ENCODE measurements at regions not wholly inside any gene's neighbourhood (a gene's known extent, or its start where the extent isn't known, plus 50 kb on each side); places are given as distances from the start of the nearest gene placed in this dataset.

DNA sequence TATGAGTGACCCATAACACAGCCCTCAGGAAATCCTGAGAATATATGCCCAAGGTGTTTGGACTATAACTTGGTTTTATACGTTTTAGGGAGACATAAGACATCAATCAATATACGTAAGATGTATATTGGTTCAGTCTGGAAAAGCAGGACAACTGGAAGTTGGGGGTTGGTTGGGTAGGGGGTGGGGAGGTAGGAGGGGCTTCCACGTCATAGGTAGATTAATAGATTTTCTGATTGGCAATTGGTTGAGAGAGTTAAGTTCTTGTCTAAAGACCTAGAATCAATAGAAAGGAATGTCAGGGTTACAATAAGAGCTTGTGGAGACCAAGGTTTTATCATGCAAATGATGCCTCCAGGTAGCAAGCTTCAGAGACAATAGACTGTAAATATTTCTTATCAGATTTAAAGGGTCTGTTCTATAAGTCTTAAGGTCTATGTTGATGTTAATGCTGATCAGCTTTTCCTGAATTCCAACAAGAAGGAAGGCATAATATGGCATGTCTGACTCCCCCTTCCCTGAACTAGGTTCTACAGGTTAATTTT lies 2267.7 kb upstream of the ACO1 start:
- H3K36me3 ChIP-seq, result no peaks in the 10 kb centered on the region
- intact Hi-C loops (cut with DNase I), result no loop called here
- no peak for DNase-seq
- TF ChIP-seq, protein P1, sequence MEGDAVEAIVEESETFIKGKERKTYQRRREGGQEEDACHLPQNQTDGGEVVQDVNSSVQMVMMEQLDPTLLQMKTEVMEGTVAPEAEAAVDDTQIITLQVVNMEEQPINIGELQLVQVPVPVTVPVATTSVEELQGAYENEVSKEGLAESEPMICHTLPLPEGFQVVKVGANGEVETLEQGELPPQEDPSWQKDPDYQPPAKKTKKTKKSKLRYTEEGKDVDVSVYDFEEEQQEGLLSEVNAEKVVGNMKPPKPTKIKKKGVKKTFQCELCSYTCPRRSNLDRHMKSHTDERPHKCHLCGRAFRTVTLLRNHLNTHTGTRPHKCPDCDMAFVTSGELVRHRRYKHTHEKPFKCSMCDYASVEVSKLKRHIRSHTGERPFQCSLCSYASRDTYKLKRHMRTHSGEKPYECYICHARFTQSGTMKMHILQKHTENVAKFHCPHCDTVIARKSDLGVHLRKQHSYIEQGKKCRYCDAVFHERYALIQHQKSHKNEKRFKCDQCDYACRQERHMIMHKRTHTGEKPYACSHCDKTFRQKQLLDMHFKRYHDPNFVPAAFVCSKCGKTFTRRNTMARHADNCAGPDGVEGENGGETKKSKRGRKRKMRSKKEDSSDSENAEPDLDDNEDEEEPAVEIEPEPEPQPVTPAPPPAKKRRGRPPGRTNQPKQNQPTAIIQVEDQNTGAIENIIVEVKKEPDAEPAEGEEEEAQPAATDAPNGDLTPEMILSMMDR (IDR thresholded peaks at IDR 0.05), result no peak
- no peaks in the 10 kb centered on the region for H3K4me1 ChIP-seq
- no peak overlapping the region for H3K27ac ChIP-seq
- no peak for ATAC-seq
- no peaks in the 10 kb centered on the region for H3K9me3 ChIP-seq
- no peaks in the 10 kb centered on the region for H3K27me3 ChIP-seq
- H3K4me3 ChIP-seq, result no peak overlapping the region

DNA sequence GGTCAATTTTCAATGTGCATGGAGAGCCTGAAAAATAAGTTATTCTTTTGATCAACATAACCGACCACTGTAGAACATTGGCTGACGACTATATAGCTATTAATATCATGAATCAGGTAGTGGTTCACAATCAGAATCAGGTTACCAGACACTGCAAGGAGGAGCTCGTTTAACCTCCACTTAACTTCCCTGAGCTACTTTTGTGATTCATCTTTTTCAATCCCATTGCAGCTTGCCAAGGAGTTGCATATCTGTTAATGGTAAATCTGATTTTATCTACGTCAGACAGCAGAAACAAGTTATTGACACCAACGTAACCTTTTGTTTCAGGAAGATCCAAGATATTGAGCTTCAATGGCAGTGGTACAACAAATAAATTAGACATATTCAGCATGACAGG lies 2263.8 kb upstream of the ACO1 start:
- TF ChIP-seq, protein P1 (IDR thresholded peaks at IDR 0.05), result no peak
- Histone ChIP-seq H3K9me3 (no peaks in the 10 kb centered on the region), H3K27me3 (no peaks in the 10 kb centered on the region), H3K27ac (no peak overlapping the region), H3K4me3 (no peak overlapping the region), H3K36me3 (no peaks in the 10 kb centered on the region), H3K4me1 (no peaks in the 10 kb centered on the region)
- intact Hi-C loops (cut with DNase I), result no loop called here
- DNase-seq, result no peak
- no peak for ATAC-seq

- TF ChIP-seq, protein P1 (IDR thresholded peaks at IDR 0.05), result no peak
- Histone ChIP-seq H3K36me3 (no peaks in the 10 kb centered on the region), H3K4me1 (no peaks in the 10 kb centered on the region), H3K27ac (no peak overlapping the region), H3K27me3 (no peaks in the 10 kb centered on the region), H3K4me3 (no peak overlapping the region), H3K9me3 (no peaks in the 10 kb centered on the region)
- DNase-seq (no peak), ATAC-seq (no peak)
- intact Hi-C loops (cut with DNase I), result no loop called here
These were observed 2262.8 kb upstream of the ACO1 start for GRCh38 chr9:30121611-30122010.

GRCh38 chr9:30125881-30126280 lies 2258.6 kb upstream of the ACO1 start:
- Histone ChIP-seq H3K27ac (no peak overlapping the region), H3K4me1 (no peaks in the 10 kb centered on the region), H3K27me3 (no peaks in the 10 kb centered on the region), H3K36me3 (no peaks in the 10 kb centered on the region), H3K9me3 (no peaks in the 10 kb centered on the region), H3K4me3 (no peak overlapping the region)
- intact Hi-C loops (cut with DNase I), result no loop called here
- ATAC-seq (no peak), DNase-seq (no peak)
- TF ChIP-seq, protein P1 (IDR thresholded peaks at IDR 0.05), result no peak

GRCh38 chr9:30127371-30127770 lies 2257.1 kb upstream of the ACO1 start:
- H3K4me3 ChIP-seq, result no peak overlapping the region
- intact Hi-C loops (cut with DNase I), result no loop called here
- no peaks in the 10 kb centered on the region for H3K27me3 ChIP-seq
- TF ChIP-seq, protein P1 (IDR thresholded peaks at IDR 0.05), result no peak
- no peaks in the 10 kb centered on the region for H3K4me1 ChIP-seq
- DNase-seq (no peak), ATAC-seq (no peak)
- H3K36me3 ChIP-seq, result no peaks in the 10 kb centered on the region
- H3K27ac ChIP-seq, result no peak overlapping the region
- H3K9me3 ChIP-seq, result no peaks in the 10 kb centered on the region

DNA sequence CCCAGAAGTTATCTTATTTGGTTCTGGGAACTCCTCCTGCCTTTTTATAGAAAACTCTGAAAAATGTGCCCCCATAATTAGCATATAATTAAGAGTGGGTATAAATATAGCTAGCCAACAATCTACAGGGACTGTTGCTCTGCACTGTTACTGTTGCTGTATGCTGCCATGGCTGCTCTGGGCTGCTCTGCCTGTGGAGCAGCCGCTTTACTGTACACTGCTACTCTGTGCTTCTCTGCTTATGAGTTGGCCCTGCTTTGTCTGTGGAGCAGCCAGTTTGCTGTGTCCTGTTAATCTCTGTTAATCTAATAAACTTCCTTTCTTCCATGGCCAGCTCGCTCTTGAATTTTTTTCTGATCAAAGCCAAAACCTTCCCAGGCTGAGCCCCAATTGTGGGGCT lies 2244.0 kb upstream of the ACO1 start:
- TF ChIP-seq, protein P1 (IDR thresholded peaks at IDR 0.05), result no peak
- ATAC-seq, result no peak
- no peak overlapping the region for H3K4me3 ChIP-seq

More for the DNA sequence above, 2244.0 kb upstream of the ACO1 start:
- no peaks in the 10 kb centered on the region for H3K27me3 ChIP-seq
- H3K36me3 ChIP-seq, result no peaks in the 10 kb centered on the region
- H3K4me1 ChIP-seq, result no peaks in the 10 kb centered on the region
- no peak for DNase-seq
- H3K9me3 ChIP-seq, result no peaks in the 10 kb centered on the region
- intact Hi-C loops (cut with DNase I), result no loop called here
- H3K27ac ChIP-seq, result no peak overlapping the region
